Dendritic cell treated with granulocyte-macrophage colony-stimulating factor and Interleukin-4, amounts not matched to agents 40 ng/mL and 50 ng/mL, for 4 days (primary cell): ENCODE measurements at regions not wholly inside any gene's neighbourhood (a gene's known extent, or its start where the extent isn't known, plus 50 kb on each side); places are given as distances from the start of the nearest gene placed in this dataset.

Source experiments
- H3K27ac Mint-ChIP-seq: one replicate; pipeline ENCODE4 v1.8.0; 2022; ENCODE audit warnings: mild to moderate bottlenecking, mixed read lengths
- H3K27me3 Mint-ChIP-seq: one replicate; pipeline ENCODE4 v1.8.0; 2022; ENCODE audit warnings: mild to moderate bottlenecking, mixed read lengths
- H3K36me3 Mint-ChIP-seq: one replicate; pipeline ENCODE4 v1.8.0; 2022; ENCODE audit warnings: low read depth, mixed read lengths
- H3K4me1 Mint-ChIP-seq: one replicate; pipeline ENCODE4 v1.8.0; 2022; ENCODE audit warnings: low read depth, mixed read lengths
- H3K4me3 Mint-ChIP-seq: one replicate; pipeline ENCODE4 v1.8.0; 2022; ENCODE audit warnings: mild to moderate bottlenecking, moderate library complexity, mixed read lengths
- H3K9me3 Mint-ChIP-seq: one replicate; pipeline ENCODE4 v1.8.0; 2022; ENCODE audit warnings: mixed read lengths
- intact Hi-C: fragments of 100-400 bp; cut with micrococcal nuclease; formaldehyde crosslinking; loops from one replicate; pipeline ENCODE4 v1.15.0; 2022

DNA sequence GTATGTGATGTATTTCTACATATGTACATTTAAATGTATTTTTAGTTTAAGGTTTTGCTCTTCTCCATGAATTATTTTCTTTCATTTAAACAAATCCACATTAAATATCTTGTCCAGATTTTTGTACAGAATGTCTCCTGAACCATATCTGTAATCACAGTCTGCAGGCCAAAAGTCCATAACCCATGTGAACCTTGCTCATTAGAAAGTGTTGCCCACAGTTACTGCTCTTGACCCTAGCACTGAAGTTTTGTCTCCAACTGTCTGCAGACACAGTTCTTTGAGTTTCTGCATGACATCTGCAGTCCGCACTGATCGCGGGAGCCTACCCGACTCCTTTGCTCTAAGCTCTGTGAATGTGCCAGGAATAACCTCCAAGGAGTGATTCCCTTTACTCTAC is 626.2 kb upstream of the SLC10A2 start:
- Mint-ChIP-seq H3K27ac (no peak overlapping the region), H3K4me1 (no peaks in the 10 kb centered on the region), H3K36me3 (no peaks in the 10 kb centered on the region), H3K27me3 (no peaks in the 10 kb centered on the region), H3K9me3 (peaks cover 16% of the 10 kb centered on the region), H3K4me3 (no peak overlapping the region)
- intact Hi-C loops = no loop called here

DNA sequence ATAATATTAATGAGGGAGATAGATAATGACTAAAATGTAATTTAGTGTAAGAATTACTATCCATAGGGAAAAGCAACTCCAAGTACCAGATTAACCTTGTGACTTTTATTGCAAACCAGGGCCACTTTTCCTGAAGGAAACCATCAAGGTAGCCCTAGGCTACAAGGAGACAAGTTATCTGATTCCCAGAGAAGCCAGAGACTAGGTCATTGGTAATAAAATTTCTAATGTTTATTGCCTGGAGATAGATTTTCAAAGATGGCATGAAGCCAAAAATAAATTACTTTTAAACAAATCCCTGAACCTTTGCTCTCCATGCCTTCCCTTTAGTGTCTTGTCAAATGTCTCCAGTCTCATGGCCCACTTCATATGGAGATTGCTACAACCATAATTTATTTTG is 610.1 kb upstream of the SLC10A2 start:
- Mint-ChIP-seq H3K36me3 (no peaks in the 10 kb centered on the region), H3K27me3 (no peaks in the 10 kb centered on the region), H3K9me3 (peaks cover 20% of the 10 kb centered on the region), H3K27ac (no peak overlapping the region), H3K4me1 (no peaks in the 10 kb centered on the region), H3K4me3 (no peak overlapping the region)
- intact Hi-C loops = no loop called here

DNA sequence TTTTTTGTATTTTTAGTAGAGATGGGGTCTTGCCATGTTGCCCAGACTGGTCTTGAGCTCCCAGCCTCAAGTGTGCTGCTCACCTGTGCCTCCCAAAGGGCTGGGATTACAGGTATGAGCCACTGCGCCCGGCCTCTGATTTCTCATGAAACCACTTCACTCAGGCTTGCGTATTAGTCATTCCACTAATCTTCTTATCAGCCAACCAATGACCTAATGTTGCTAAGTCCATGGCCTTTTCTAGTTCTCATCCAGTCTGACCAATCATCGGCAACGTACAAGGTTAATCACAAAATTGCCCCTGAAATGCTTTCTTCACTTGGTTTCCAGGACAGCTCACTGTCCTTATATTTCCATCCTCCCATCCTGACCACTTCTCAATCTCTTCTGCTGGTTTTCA is 605.3 kb upstream of the SLC10A2 start:
- no peak overlapping the region for H3K4me3 Mint-ChIP-seq
- H3K36me3 Mint-ChIP-seq = no peaks in the 10 kb centered on the region
- H3K4me1 Mint-ChIP-seq = no peaks in the 10 kb centered on the region
- intact Hi-C loops = no loop called here
- H3K9me3 Mint-ChIP-seq = peaks cover 18% of the 10 kb centered on the region
- H3K27me3 Mint-ChIP-seq = no peaks in the 10 kb centered on the region
- H3K27ac Mint-ChIP-seq = no peak overlapping the region

DNA sequence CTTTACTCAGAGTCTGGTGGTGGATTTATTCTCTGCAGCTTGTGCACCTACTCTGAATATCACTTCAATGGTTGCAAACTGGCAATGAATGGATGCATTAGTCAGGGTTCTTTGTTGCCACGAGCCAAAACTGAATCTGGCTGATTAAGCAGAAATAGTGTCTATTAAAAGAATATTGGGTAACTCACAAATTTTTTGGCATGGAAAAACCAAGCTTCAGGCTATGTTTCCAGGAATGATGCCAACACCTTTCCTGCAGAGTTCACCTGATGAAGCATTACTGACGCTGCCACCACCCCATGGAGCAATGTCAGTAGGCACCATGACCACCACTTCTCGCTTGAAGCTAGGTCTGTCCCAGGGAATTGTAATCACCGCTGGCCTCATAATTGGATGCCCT is 597.8 kb upstream of the SLC10A2 start:
- H3K27me3 Mint-ChIP-seq = no peaks in the 10 kb centered on the region
- intact Hi-C loops = no loop called here
- no peaks in the 10 kb centered on the region for H3K36me3 Mint-ChIP-seq
- H3K4me3 Mint-ChIP-seq = no peak overlapping the region
- H3K9me3 Mint-ChIP-seq = peaks cover 23% of the 10 kb centered on the region
- no peaks in the 10 kb centered on the region for H3K4me1 Mint-ChIP-seq
- no peak overlapping the region for H3K27ac Mint-ChIP-seq

DNA sequence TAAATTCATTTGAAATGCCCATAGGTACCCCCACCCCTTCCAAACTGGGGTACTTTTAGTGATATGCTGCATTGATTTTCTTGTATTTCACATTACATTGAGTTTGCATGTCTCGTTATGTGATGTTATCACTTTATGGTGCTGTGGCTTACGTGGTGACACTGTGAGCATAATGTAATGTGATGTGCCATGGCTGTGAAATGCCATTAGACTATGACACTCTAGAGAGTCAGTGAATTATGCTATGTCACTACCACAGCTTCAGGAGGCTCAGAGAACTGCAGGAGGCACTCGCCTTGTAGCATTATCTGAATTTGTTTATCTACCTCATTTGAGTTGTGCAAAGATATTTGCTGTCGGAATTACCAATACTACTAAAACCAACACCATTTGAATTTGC is 590.1 kb upstream of the SLC10A2 start:
- intact Hi-C loops = no loop called here
- Mint-ChIP-seq H3K27me3 (no peaks in the 10 kb centered on the region), H3K27ac (no peak overlapping the region), H3K9me3 (peaks cover 13% of the 10 kb centered on the region), H3K36me3 (no peaks in the 10 kb centered on the region), H3K4me3 (no peak overlapping the region), H3K4me1 (no peaks in the 10 kb centered on the region)

DNA sequence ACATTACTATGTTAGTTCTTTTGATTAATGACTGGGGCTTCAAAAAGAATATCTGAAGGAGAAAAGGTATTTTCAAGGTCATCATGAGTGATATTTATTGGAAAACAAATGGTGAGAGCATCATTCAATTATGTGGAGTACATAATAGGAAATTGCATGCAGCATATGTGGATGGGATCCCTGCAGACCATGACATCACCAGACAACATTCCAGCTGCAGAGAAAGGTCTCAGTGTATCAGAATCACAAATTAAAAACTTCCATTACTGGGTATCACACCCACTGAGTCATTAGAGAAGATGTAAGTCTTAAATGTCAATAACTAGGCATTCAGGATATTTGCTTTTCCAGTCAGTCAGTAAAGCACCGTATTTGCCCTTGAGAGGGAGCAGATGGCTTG is 574.4 kb upstream of the SLC10A2 start:
- Mint-ChIP-seq H3K27me3 (no peaks in the 10 kb centered on the region), H3K9me3 (peaks cover 10% of the 10 kb centered on the region)

DNA sequence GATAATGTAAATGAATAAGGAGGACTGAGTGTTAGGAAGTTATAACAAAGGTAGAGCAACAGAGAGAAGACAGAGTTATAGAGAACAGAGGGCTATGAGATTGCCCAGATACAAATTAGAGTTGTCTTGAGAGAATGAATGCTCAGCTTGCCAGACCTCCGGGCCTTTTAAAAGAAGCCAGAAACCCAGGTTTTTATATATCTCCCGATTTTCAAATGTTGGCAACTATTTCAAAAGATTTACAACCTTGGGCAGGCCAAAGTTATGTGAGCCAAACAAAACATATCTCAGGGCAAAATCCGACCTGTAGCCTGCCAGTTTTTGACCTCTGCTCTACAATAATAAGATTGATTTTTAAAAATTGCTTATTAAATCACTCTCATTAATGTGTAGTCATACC is 573.1 kb upstream of the SLC10A2 start:
- Mint-ChIP-seq H3K9me3 (peaks cover 11% of the 10 kb centered on the region), H3K36me3 (no peaks in the 10 kb centered on the region), H3K4me3 (no peak overlapping the region), H3K4me1 (no peaks in the 10 kb centered on the region), H3K27me3 (no peaks in the 10 kb centered on the region), H3K27ac (no peak overlapping the region)
- intact Hi-C loops = no loop called here

More for the DNA sequence above, 574.4 kb upstream of the SLC10A2 start:
- intact Hi-C loops = no loop called here
- Mint-ChIP-seq H3K4me1 (no peaks in the 10 kb centered on the region), H3K4me3 (no peak overlapping the region), H3K27ac (no peak overlapping the region), H3K36me3 (no peaks in the 10 kb centered on the region)

DNA sequence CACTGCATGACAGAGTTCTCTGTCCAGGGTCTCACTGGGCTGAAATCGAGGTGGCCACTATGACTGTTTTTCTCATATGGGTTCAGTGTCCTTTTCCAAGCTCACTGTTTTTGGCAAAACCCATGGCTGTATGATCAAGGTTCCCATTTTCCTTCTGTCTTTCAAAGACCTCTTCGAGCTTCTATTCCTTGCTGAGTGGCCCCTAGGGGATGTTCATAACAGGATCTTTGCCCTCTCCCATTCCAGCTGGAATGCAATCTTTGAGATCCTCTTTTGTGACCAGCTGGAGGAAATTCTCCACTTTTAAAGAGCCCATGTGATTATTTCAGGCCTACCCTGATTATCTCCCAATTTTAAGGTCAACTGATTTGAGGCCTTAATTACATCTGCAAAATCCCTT is 572.5 kb upstream of the SLC10A2 start:
- Mint-ChIP-seq H3K4me3 (no peak overlapping the region), H3K27me3 (no peaks in the 10 kb centered on the region), H3K4me1 (no peaks in the 10 kb centered on the region), H3K9me3 (peaks cover 11% of the 10 kb centered on the region), H3K27ac (no peak overlapping the region), H3K36me3 (no peaks in the 10 kb centered on the region)
- intact Hi-C loops = no loop called here

DNA sequence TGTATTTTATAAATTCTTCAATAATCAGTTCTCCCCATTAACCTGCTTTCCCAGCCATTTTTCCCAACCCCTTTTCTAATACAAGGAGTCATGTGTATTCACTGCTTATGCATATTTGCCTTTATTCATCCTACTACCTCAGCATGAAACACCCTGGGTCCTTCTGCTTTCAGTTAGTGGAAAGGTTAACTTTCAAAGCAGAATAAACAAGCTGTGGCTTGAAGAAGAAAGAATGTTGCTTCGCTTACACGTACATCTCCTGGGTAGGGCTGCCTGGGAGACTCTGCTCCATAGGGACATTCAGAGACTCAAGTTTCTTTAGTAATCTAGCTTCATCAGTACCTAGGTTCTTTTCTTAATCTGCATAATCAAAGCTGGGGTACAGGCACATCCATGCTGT is 567.8 kb upstream of the SLC10A2 start:
- H3K36me3 Mint-ChIP-seq = no peaks in the 10 kb centered on the region
- H3K27ac Mint-ChIP-seq = no peak overlapping the region
- intact Hi-C loops = no loop called here
- H3K27me3 Mint-ChIP-seq = no peaks in the 10 kb centered on the region
- H3K9me3 Mint-ChIP-seq = peaks cover 21% of the 10 kb centered on the region
- no peaks in the 10 kb centered on the region for H3K4me1 Mint-ChIP-seq
- no peak overlapping the region for H3K4me3 Mint-ChIP-seq

DNA sequence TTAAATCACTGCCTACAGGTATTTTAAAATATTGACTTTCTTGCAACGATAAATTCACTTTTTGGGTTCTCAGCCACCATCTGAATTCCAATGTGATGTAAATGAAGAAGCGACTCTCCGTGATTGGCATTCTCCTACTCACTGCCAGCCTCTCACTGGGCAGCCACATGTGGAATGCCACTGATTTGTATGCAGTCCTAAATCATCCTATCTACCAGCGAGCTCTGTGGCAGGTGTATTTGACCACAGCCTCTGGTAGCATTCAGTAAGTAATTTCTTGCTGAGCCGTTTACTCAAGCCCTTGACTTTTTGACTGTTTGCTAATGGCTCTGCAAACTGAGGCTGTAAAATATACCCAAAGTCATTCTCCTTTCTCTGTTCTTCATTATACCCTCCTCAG is 559.0 kb upstream of the SLC10A2 start:
- Mint-ChIP-seq H3K4me3 (no peak overlapping the region), H3K27me3 (no peaks in the 10 kb centered on the region), H3K4me1 (no peaks in the 10 kb centered on the region), H3K9me3 (peaks cover 6% of the 10 kb centered on the region), H3K36me3 (no peaks in the 10 kb centered on the region), H3K27ac (no peak overlapping the region)
- intact Hi-C loops = no loop called here

DNA sequence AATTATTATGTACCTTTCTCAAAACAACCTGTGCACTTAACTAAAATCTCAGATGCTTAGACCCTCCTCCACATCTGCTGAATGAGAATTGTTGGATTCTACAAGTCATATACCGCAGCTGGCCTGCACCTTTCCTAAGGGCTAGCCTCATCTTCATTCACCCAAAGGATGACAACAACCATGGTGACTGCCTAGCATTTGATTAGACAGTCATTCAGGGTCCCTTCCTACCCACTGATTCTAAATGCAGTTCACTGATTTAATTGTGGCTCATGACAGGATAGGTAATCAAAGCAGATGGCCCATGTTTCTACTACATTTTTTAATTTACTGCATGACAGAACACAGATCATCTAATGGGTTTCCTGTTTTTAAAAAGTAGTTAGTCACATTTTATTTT is 551.9 kb upstream of the SLC10A2 start:
- no peak overlapping the region for H3K4me3 Mint-ChIP-seq
- no peaks in the 10 kb centered on the region for H3K27me3 Mint-ChIP-seq
- intact Hi-C loops = no loop called here
- no peak overlapping the region for H3K27ac Mint-ChIP-seq
- H3K4me1 Mint-ChIP-seq = no peaks in the 10 kb centered on the region
- no peaks in the 10 kb centered on the region for H3K9me3 Mint-ChIP-seq
- no peaks in the 10 kb centered on the region for H3K36me3 Mint-ChIP-seq

DNA sequence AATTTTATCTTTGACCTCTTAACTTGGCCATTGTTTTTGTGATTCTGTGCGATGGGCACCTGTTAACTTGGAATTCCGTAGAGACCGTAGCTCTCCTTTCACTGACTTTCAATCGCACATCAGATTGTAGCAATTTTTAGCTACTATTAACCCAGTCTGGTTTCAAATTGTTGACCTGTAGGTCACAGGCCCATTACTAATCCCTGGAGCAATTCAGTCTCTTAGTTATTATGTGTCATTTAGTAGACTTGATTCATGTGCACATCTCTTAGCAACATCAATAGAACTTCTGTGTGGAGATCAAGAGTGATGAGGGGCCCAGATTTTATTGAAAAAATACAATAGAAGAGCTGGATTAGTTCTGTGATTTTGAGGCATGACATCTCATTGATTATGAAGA is 549.6 kb upstream of the SLC10A2 start:
- Mint-ChIP-seq H3K9me3 (no peaks in the 10 kb centered on the region), H3K4me1 (no peaks in the 10 kb centered on the region), H3K27me3 (no peaks in the 10 kb centered on the region), H3K36me3 (no peaks in the 10 kb centered on the region), H3K27ac (no peak overlapping the region), H3K4me3 (no peak overlapping the region)
- intact Hi-C loops = no loop called here

DNA sequence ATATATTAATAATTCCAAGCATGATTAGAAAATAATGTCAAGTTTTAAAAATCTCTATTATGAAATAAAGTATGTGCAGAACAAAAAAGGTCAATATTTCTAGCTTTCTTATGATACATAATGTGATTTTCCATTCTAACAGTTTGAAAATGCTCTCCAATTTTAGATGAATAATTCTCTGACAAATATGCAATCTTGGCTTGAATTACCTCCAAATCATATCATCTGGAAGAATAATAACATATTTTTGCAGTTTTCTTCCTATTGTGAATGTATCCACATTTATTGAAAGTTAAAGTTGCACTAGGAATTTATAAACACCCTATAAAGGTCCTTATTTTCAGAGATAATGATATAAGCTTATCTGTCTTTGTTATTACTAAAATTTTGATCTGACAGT is 548.5 kb upstream of the SLC10A2 start:
- Mint-ChIP-seq H3K27me3 (no peaks in the 10 kb centered on the region), H3K27ac (no peak overlapping the region), H3K9me3 (no peaks in the 10 kb centered on the region), H3K4me3 (no peak overlapping the region), H3K36me3 (no peaks in the 10 kb centered on the region), H3K4me1 (no peaks in the 10 kb centered on the region)
- intact Hi-C loops = no loop called here

DNA sequence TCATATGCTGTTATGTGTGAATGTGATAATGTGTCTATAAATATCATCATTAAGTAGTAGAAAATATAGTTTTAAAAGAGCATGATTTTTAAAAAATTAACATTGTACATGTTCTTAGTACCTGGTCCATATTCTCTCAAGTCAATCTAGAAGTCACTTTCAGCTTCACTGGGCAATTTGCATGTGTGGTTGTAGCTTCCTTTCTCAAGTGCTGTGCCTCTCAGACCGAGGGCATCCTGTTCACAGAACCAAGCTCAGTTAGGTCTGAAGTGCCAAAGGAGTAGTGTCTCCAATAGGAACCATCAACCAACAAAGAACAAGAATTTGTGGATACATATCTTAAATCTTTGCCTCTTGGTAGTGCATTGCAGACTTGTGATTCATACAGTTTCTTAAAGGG is 541.8 kb upstream of the SLC10A2 start:
- Mint-ChIP-seq H3K9me3 (no peaks in the 10 kb centered on the region), H3K27ac (no peak overlapping the region), H3K36me3 (no peaks in the 10 kb centered on the region), H3K27me3 (no peaks in the 10 kb centered on the region), H3K4me1 (no peaks in the 10 kb centered on the region), H3K4me3 (no peak overlapping the region)
- intact Hi-C loops = no loop called here

DNA sequence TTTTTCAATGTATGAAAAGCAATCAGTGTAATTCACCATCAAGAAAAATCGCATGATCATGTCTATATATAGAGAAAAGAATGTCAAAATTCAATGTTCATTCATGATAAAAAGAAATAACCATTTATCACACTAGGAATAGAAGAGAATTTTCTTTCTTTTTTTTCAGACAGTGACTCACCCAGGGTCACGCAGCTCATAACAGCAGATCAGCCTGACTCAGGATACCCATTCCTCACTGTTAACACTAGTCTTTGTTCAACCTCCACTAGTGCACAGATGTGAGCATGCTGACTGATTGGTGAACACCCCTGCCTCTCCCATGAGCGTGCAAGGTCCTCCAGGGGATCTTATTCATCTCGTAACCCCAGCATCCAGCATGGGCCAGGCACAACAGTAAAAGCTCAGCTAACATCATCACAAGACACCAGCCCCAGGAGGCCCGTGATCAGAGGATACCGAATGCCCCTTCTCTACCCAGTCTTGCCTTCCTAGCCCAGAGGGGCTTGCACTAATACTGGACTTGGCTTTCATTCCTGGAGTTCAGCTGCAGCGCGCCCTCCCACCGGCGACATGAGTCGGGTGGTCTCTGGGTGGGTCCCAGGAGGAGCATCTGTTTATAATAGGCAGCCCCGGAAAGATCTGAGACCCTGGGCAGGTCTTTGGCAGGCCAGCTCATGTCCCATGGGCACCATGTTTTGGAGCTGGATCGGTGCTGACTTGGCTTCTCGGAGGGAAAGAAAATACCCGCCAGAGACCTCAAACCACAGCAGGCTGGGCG is 539.5 kb upstream of the SLC10A2 start:
- H3K4me3 Mint-ChIP-seq = no peak overlapping the region
- intact Hi-C loops = no loop called here
- no peaks in the 10 kb centered on the region for H3K36me3 Mint-ChIP-seq
- peaks cover 18% of the 10 kb centered on the region for H3K9me3 Mint-ChIP-seq
- no peak overlapping the region for H3K27ac Mint-ChIP-seq
- H3K4me1 Mint-ChIP-seq = no peaks in the 10 kb centered on the region
- no peaks in the 10 kb centered on the region for H3K27me3 Mint-ChIP-seq
